AG04449 (cell line): ENCODE measurements at regions not wholly inside any gene's neighbourhood (a gene's known extent, or its start where the extent isn't known, plus 50 kb on each side); places are given as distances from the start of the nearest gene placed in this dataset.

ENCODE experiments used
- CTCF ChIA-PET: fragments of 350-600 bp; formaldehyde crosslinking; extraction: SDS; loops from one replicate; lab custom pipeline; 2021; ENCODE audit warnings: antibody characterized with exemption; lab: Yijun Ruan, JAX
- POLR2A ChIA-PET: fragments of 400-600, 350-600 bp; formaldehyde crosslinking; extraction: SDS; loops from one replicate; lab custom pipeline; 2020; ENCODE audit warnings: antibody characterized with exemption, inconsistent platforms; lab: Yijun Ruan, JAX
- DNase-seq: peaks from one replicate; pipeline ENCODE4 v3.0.0-alpha.2; 2010; ENCODE audit warnings: low read depth, low spot score
- H3K4me3 ChIP-seq: 2 replicates; pipeline ENCODE4 v1.5.1; 2011; ENCODE audit warnings: low read depth, mild to moderate bottlenecking, control low read depth, low read length
- CTCF ChIP-seq: IDR thresholded peaks from one replicate; pipeline ENCODE4 v1.5.1; 2011; ENCODE audit warnings: mild to moderate bottlenecking, moderate library complexity, low read length, control low read depth, inconsistent platforms; ENCODE audit not compliant: insufficient read depth; ENCODE audit errors: missing control alignments

GRCh38 chr14:71549421-71550050 lies 382.7 kb upstream of the RGS6 start:
- POLR2A ChIA-PET: interaction anchor here (0.6 kb wide), 1 partner anchor 222 kb away, joined by 3 read pairs; no protein-coding TSS in a partner anchor

GRCh38 chr14:71550367-71550766 lies 381.9 kb upstream of the RGS6 start:
- CTCF ChIA-PET: interaction anchor here (1.3 to 1.6 kb wide), 4 partner anchors 11 to 202 kb away, joined by 3 to 7 read pairs (median 5); no protein-coding TSS in a partner anchor
- POLR2A ChIA-PET: interaction anchor here (0.6 kb wide), 1 partner anchor 223 kb away, joined by 3 read pairs; no protein-coding TSS in a partner anchor
- no peak for TF ChIP-seq CTCF
- DNase-seq: no peak
- H3K4me3 ChIP-seq: no peak overlapping the region

More at GRCh38 chr14:71549421-71550050, 382.7 kb upstream of the RGS6 start:
- no peak overlapping the region for H3K4me3 ChIP-seq
- no peak for DNase-seq
- TF ChIP-seq CTCF: no peak
- CTCF ChIA-PET: interaction anchor here (1.6 kb wide), 1 partner anchor 10 kb away, joined by 6 read pairs; no protein-coding TSS in a partner anchor

- no peak for TF ChIP-seq CTCF
- POLR2A ChIA-PET: interaction anchor here (0.9 to 1.1 kb wide), 2 partner anchors 10 to 114 kb away, joined by 3 to 4 read pairs; no protein-coding TSS in a partner anchor
- H3K4me3 ChIP-seq: no peak overlapping the region
- CTCF ChIA-PET: interaction anchor here (1.3 to 1.6 kb wide), 4 partner anchors 11 to 201 kb away, joined by 3 to 7 read pairs (median 5); no protein-coding TSS in a partner anchor
- peak; percentile 83 for DNase-seq
Measured at GRCh38 chr14:71551291-71551950, 380.8 kb upstream of the RGS6 start.

GRCh38 chr14:71552809-71553208 lies 379.4 kb upstream of the RGS6 start:
- CTCF ChIA-PET: interaction anchor here (1.1 kb wide), 1 partner anchor 230 kb away, joined by 4 read pairs; no protein-coding TSS in a partner anchor
- DNase-seq: no peak

GRCh38 chr14:71553779-71554178 lies 378.4 kb upstream of the RGS6 start:
- ChIA-PET POLR2A (no interaction called here), CTCF (no interaction called here)
- TF ChIP-seq CTCF: no peak
- no peak overlapping the region for H3K4me3 ChIP-seq
- DNase-seq: no peak

More at GRCh38 chr14:71552809-71553208, 379.4 kb upstream of the RGS6 start:
- POLR2A ChIA-PET: no interaction called here
- H3K4me3 ChIP-seq: no peak overlapping the region
- TF ChIP-seq CTCF: no peak

GRCh38 chr14:71554323-71554722 lies 377.9 kb upstream of the RGS6 start:
- ChIA-PET POLR2A (no interaction called here), CTCF (interaction anchor here (1.2 to 1.7 kb wide), 2 partner anchors 13 to 16 kb away, joined by 3 read pairs; no protein-coding TSS in a partner anchor)
- no peak for TF ChIP-seq CTCF
- H3K4me3 ChIP-seq: no peak overlapping the region
- DNase-seq: no peak
